ENCODE measurements at regions not wholly inside any gene's neighbourhood (a gene's known extent, or its start where the extent isn't known, plus 50 kb on each side); places are given as distances from the start of the nearest gene placed in this dataset.
"Not testable (repeated sequence)": the region's sequence is repeated elsewhere in the genome, so short reads cannot be mapped to it uniquely, and the experiment has no call there.

DNA sequence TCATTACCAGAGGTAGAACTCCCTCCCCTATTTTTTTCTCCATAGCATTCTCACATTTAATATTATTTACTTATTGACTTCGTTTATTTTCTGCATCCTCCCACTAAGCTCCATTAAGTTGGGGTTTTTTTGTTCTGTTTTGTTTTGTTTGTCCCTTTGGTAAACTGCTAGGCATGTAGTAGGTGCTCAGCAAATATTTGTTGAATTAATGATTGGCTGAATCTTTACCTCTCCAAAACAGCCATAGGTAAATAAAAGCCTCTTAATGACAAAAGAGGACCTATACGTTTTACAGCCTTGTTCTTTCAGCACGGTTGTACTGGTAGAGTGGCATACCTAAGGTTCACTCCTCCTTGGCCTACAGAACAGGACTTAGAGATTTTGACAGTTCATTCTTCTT is 52.0 kb downstream of the PRORP start:
- no peak for DNase-seq (ENCODE audit: extremely low read depth in 1 of 11, low read depth in 9 of 11, low spot score in 4 of 11)

DNA sequence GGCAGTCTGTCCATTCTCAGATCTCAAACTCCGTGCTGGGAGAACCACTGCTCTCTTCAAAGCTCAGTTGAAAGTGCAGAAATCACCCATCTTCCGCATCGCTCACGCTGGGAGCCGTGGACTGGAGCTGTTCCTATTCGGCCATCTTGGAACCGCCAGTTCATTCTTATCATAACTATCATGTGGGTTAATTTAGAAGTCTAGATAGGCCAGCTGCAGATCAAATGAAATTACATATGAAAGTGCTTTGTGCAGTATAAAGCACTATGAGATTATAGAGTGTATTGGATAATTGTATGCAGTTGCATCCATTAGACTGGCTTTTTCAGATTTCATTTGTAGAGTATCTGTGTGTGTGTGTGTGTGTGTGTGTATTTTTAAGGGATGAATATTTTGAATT is 57.8 kb downstream of the PRORP start:
- DNase-seq (ENCODE audit: extremely low read depth in 1 of 11, low read depth in 9 of 11, low spot score in 4 of 11): no peak

- not testable (repeated sequence) for DNase-seq (ENCODE audit: extremely low read depth in 1 of 11, low read depth in 9 of 11, low spot score in 4 of 11)
These were observed 62.5 kb downstream of the PRORP start for GRCh38 chr14:35184891-35185290.

DNA sequence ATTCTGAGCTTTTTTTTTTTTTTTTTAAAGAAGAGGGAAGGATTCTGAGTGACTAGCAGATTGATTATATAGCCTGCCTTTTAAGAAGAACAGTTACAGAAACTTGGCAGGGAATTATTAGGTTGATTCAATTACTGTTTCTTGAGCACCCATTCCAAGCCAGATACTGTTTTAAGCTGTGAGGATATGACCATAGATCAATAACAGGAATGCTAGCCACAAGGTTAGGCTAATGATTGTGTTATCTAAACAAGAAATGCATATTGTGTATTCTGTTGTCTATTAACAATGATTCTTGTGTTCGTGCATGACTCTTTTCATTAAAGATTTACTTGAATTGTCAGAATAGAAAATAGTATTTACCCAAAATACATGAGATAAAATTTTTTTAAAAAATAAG is 67.1 kb downstream of the PRORP start:
- DNase-seq (ENCODE audit: extremely low read depth in 1 of 11, low read depth in 9 of 11, low spot score in 4 of 11): no peak

DNA sequence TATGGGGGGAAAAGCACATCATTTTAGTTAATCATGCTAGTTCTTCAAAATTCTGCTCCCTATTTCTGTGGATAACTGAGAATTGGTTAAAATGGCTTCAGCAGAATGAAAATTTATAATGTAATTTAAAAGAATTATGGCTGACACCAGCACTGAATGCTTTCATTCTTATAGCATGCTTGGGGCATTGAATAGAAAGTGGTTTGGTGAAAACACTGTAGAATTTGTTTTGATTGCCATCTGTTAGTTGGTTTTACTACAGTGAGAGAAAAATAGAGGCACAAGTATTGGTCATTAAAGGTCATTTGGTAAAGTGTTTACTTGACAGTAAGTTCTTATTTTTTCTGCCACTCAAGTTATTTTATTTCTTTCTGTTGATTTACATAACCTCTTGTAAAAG is 70.8 kb downstream of the PRORP start:
- no peak for DNase-seq (ENCODE audit: extremely low read depth in 1 of 11, low read depth in 9 of 11, low spot score in 4 of 11)

- not testable (repeated sequence) for DNase-seq (ENCODE audit: extremely low read depth in 1 of 11, low read depth in 9 of 11, low spot score in 4 of 11)
These were observed 71.8 kb downstream of the PRORP start for GRCh38 chr14:35194183-35194582.

DNA sequence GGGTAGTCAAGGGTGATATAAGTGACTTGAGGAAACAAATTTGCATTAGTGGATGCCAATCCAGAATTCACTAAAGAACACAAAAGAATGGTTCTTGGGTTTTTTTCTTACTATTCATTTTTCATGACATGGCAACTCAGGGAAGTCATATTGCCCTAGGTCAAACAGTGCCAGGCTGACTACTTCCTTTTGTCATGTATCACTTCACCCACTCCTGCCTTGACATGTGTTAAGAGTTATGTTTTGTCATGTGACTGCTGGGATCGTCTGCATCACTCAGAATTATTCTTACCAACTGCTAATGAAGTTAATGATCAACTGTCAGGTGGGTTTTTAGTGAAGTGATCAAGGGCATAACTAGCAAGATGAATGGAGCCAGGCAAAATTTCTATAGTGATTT is 74.2 kb downstream of the PRORP start:
- no peak for DNase-seq (ENCODE audit: extremely low read depth in 1 of 11, low read depth in 9 of 11, low spot score in 4 of 11)

DNA sequence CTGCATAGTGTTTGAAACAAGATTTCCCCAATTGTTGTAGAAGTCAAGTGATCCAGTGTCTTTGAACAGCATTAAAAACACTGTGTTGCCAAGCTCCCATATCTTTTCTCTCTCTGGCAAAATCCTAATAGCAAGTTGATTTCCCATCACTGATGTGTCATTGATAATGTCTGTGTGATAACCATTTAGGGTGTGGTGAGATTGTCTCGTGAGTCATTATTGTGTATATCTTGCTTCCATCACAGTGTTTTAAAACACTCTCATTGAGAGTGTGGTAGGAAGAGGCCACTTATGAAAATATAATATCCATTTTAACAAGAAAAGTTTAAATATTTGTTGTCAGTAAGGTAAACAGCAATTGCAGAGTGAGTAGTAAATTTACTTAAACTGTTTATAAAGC is 74.7 kb downstream of the PRORP start:
- no peak for DNase-seq (ENCODE audit: extremely low read depth in 1 of 11, low read depth in 9 of 11, low spot score in 4 of 11)

GRCh38 chr14:35201066-35201465 is 78.7 kb downstream of the PRORP start:
- DNase-seq (ENCODE audit: extremely low read depth in 1 of 11, low read depth in 9 of 11, low spot score in 4 of 11): no peak

DNA sequence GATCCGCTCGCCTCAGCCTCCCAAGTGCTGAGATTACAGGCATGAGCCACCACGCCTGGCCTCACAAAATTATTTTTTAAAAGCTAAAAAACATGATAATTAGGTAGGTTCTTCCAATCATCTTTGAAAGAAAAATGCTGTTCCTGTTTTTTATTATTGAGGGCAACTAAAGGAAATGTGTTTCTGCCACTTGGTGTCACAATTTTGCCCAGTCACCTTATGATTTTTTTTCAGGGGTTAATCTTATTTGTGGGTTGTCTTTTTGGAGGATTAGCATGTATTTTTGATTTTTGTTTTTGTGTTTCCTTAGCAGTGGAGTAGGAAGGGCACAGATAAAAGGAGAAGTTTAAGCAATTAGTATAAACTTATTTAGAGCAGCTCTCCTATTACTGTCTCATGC is 79.8 kb downstream of the PRORP start:
- DNase-seq (ENCODE audit: extremely low read depth in 1 of 11, low read depth in 9 of 11, low spot score in 4 of 11): no peak

DNA sequence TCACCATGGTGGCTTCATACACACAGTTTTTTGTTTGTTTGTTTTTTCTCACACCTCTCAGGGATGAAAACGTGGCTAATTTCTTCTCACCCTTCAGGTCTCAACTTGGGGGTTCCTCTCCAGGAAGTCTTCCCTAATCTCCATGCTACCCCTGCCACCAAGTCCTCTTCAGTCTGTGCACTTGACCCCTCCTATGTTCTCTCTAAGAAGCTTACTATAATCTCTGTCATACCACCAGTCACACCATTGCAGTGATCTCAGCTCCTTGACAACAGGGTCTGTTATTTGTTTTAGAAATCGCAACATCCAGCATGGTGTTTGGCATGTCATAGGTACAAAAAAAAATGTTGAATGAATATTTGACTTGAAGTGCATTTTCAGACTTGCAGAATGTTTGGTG is 83.4 kb downstream of the PRORP start:
- no peak for DNase-seq (ENCODE audit: extremely low read depth in 1 of 11, low read depth in 9 of 11, low spot score in 4 of 11)

GRCh38 chr14:35211067-35211466 is 81.1 kb upstream of the PSMA6 start:
- DNase-seq (ENCODE audit: extremely low read depth in 1 of 11, low read depth in 9 of 11, low spot score in 4 of 11): no peak

- DNase-seq (ENCODE audit: extremely low read depth in 1 of 11, low read depth in 9 of 11, low spot score in 4 of 11): no peak
These were observed 79.6 kb upstream of the PSMA6 start for GRCh38 chr14:35212471-35213142.

DNA sequence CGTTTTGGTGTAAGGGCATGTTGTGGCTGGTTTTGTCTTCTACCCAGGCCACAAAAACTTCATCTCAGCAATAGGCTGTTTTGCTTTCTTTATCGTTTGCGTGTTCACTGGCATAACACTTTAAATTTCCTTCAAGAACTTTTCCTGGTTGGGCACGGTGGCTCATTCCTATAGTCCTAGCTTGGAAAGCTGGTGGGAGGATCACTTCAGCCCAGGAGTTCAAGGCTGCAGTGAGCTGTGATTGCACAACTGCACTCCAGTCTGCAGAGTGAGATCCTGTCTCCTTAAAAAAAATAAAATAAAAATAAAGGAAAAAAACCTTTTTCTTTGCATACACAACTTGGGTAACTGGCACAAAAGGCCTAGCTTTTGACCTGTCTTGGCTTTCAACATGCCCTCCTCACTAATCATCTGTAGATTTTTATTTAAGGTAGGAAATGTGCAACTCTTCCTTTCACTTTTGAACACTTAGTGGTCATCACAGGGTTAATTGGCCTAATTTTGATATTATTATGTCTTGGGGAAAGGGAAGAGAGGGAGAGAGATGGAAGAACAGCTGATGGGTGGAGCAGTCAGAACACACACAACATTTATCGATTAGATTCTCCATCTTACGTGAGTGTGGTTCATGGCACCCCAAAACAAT is 78.9 kb upstream of the PSMA6 start:
- no peak for DNase-seq (ENCODE audit: extremely low read depth in 1 of 11, low read depth in 9 of 11, low spot score in 4 of 11)

DNA sequence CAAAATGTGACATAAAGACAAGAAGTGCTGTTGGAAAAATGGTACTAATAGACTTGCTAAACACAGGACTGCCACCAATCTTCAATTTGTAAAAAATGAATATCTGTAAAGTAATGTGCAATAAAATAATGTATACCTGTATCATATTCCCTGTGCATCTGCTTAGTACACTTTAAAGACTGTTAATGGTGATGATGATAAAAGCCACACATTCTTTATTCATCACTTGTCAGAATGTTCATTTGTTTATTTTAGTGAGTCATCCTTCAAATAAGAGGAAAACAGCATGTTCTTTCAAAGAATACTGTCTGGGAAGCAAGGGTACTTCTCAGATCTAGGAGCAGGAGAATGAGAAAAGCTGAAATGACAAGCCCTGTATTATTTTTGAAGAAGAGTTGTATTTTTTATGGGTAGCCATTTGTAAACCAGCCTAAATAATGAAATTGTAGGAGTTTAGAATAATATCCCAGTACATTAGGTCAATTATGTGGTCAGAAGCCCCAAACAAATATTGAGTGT is 78.3 kb upstream of the PSMA6 start:
- no peak for DNase-seq (ENCODE audit: extremely low read depth in 1 of 11, low read depth in 9 of 11, low spot score in 4 of 11)

- not testable (repeated sequence) for DNase-seq (ENCODE audit: extremely low read depth in 1 of 11, low read depth in 9 of 11, low spot score in 4 of 11)
These were observed 77.8 kb upstream of the PSMA6 start for GRCh38 chr14:35214402-35214801.

DNA sequence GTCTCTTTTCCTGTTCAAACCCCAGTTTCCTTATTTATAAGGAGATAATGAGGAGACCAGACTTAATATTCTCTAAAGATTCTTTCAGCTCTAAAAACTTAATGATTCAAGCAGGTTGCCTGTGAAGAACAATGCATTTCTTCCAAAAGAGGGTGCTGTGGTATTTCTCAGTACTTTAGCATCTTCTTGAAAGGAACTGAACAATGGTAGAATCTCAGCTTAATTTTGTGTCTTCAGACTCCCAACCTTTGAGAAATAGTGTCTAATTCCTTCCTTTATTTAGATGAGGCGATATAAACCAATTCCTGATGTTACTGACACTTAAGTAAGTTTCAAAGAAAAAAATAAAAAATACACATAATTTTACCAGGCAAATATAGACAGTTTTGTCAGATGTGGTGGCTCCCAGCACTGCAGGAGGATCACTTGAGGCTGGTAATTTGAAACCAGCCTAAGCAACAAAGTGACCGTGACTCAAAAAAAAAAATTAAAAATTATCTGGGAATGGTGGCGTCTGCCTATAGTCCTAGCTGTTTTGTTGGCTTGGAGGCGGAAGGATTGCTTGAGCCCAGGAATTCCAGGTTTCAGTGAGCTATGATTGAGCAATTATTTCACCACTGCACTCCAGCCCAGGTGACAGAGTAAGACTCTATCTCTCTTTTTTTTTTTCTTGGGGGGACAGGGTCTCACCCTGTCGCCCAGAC is 76.9 kb upstream of the PSMA6 start:
- peak in 8 of 11 donors; percentile 18 to 43 (median 36) for DNase-seq (ENCODE audit: extremely low read depth in 1 of 11, low read depth in 9 of 11, low spot score in 4 of 11)

GRCh38 chr14:35218176-35218575 is 74.0 kb upstream of the PSMA6 start:
- not testable (repeated sequence) for DNase-seq (ENCODE audit: extremely low read depth in 1 of 11, low read depth in 9 of 11, low spot score in 4 of 11)

- DNase-seq (ENCODE audit: extremely low read depth in 1 of 11, low read depth in 9 of 11, low spot score in 4 of 11): no peak
These were observed 73.2 kb upstream of the PSMA6 start for GRCh38 chr14:35218963-35219362.

DNA sequence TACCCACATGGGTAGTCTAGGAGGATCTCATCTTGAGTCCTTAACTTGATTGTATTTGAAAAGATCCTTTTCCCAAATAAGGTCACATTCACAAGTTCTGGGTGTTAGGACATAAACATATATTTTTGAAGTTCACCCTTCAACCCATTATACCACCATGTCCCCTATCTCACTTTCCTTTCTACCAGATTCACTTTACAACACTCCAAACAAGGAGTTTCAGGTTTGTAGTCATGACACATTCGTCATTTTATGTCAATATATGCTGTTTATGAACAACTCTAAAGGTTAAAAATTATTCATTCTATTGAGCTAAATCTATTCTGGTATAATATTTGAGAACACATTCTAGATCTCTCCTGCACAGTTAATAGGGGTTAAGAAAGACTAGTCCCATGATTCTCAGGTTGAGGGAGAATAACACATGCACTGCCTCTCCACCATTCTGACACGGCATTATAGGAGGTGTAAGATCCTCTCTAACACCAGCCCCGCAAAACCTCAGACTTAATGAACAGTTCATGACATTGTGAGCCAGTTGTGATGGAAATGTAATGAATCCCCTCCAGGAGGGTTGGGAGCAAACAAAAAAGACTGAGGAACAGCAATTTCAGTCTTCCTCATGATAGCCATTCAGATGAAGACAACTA is 72.0 kb upstream of the PSMA6 start:
- DNase-seq (ENCODE audit: extremely low read depth in 1 of 11, low read depth in 9 of 11, low spot score in 4 of 11): no peak
